CD4-positive, alpha-beta T cell treated with Interleukin-6 for 4 hours (primary cell): ENCODE measurements at regions not wholly inside any gene's neighbourhood (a gene's known extent, or its start where the extent isn't known, plus 50 kb on each side); places are given as distances from the start of the nearest gene placed in this dataset.

Experiments
- DNase-seq: peaks from one replicate; pipeline ENCODE4 v3.0.0-alpha.2; 2020; ENCODE audit warnings: mixed read lengths

DNA sequence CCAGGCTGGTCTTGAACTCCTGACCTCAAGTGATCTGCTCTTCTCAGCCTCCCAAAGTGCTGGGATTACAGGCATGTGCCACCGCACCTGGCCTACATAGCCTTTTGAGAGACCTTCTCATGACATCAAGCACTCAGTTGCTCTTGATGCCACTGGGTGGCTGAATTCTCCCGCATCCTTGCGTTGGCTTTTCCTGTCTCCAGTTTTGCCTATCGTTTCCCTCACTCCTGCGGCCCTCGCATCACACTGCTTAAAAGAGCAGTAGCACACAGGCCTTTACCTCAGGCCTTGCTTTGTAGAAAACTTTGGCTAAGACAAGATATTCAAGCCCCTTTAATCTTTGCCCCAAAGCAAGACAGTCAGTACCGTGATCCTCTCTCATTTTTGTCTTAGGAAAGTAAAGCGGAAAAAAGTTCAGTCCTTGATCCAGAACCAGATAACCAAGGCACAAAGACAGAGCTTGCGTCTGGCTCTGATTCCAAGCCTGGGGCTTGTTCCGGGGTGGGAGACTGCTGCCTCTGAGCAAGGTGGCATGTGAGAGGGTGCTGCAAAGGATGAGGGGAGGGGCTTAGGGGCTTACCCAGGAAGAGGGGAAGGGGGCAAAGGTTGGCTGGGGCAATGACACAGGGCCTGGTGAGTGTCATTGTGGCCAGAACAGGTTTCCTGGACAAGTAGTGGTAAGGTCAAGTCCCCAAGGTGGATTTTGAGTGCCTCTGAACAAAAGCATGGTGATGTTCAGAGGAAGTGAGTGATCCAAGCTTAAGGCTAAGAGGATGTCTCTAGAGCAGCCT, 175.0 kb upstream of the TLE3 start:
- no peak for DNase-seq

DNA sequence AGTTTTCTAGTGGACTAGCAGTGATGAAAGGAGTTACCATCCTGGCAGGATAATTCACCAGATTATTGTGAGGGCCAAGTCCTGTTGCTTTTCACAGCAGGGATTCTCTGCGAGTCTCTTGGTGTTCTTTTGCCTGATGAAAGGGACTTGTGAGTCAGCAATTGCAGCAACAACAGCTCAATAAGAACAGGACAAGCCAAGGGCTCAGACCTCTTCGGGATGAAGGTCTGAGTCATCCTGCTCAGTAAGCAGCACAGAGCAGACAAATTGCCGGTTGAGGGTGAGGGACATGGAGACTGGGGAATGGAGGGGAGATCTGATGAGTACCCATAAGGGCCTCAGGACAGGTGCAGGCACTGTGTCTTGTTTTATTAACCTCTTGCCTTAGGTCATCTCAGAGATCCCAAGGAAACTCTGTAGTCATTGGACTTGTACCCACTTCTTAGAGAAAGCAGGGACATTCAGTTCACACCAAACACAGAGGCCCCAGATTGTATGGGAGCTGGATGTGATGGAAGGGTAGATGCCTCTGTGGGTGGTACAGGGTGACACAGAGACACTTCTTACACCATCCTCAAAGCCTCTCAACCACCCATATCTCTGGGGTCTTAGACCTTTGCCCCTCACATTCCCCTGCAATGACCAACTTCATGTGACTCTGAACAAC, 173.8 kb upstream of the TLE3 start:
- DNase-seq, result no peak

DNA sequence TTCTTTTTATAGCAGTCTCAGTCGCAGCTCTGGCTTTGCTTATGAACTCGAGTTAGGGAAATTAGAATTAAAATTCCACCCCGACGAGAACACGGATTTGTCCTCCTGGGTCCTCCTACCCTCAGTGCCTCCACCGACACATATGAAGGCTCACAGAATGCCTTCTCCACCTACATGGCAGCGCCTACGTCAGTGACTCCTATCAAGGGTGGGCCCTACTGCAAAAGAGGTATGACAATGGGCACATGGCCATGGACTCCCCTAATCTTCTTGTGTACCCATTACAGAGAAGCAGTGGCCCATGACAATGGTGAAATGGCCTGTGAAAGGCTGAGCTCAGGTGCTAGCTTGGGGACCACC, 173.0 kb upstream of the TLE3 start:
- DNase-seq, result no peak

DNA sequence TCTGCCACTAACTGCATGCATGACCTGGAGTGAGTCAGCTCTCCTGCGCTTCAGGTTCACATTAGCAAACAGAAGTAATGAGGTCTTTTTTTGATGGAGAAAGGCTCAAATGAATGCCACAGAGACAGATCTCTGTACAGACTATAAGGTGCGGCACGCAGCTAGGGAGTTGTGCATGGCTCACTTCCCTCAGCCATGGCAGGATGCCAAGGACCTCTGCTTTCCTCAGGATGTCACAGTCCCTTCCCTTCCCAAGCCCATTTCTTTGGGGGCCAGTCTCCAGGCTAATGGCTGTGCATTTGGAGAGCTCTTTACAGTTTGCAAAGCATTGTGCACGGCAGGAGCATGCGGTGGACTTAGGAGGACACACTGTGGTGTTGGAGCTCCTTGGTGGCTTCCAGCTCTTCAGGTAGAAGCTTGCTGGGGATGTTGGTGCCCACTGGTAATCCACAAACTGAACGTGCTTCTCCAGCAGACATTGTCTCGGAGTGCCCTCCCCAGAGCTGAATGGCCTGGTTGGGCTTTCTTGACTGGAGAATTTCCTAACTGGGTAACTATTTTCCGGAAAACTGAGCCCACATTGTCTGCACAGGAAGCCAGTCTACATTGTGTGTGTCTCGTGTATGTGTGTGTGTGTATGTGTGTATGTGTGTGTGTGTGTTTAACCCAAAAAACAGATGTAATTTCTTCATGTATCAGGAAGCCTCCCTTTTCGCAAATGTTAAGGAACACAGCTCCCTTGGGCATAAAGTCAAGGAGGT, 172.5 kb upstream of the TLE3 start:
- DNase-seq, result peak; percentile 13

DNA sequence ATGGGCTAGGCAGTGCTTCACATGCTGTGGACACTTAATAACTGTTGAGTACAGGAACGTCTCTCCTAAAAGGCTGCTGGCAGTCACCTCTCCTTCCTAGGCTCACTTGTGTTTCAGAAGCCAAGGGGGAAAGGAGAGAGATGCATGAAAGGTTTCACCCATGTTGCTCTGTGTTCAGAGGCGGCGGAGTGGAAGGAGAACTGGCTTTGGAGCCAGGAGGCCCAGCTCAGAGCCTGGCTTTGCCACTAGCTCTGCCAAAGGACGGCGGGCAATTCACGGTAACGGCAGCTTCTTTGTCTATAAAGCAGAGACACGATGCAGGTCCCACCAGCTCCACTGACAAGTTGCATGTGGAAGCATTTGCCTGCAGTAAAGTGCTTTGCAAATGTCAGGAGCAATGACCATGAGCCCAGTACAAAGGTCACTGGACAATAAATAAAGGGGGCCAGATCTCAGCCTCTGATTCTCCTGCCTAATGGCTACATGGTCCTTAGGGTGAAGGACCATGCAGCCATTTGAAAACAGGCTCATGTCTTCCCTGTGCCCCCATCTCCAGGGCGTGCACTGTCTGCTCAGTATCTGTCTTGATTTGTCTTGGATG, 171.7 kb upstream of the TLE3 start:
- DNase-seq, result no peak

DNA sequence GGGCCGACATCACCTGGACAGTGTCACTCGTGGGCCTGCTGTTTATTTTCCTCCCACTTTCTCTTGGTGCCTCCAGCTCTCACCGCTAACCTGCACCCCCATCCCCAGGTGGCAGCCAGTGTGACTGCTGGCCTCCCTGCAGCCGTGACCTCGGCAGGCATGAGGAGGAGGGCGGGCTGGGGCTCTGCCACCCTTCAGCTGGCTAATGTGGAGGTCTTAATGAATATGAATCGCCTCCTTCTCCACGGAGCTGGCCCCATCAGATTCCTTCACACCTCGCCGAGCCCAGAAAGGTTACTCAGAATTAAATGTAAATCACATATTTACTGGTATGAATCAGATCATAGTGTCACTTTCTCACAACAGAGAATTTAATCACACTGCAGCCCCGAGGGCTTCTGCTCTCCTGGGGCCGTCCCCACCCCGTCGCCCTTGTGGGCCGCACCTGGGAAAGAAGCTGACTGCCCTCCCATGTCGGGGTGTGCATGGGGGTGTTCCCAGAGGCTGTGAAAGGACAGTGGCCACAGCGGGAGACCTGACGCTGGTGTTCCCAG, 171.1 kb upstream of the TLE3 start:
- DNase-seq, result no peak

DNA sequence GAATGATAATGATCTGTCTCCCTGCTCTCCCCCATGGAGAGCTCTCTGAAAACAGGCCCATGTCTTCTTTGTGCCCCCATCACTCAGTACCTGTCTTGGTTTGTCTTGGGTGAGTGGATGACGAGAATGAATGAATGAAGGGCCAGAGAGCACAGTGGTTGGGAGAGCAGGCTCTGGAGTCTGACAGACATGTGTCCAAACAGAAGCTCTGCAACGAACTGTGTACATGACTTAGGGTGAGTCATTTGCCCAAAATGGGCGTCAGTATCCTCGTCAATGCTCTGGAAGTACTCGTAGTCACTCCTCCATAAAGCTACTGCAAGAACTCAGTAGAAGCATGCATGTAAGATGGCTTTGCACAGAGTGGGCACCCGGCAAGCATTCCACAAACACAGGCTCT, 170.2 kb upstream of the TLE3 start:
- no peak for DNase-seq

DNA sequence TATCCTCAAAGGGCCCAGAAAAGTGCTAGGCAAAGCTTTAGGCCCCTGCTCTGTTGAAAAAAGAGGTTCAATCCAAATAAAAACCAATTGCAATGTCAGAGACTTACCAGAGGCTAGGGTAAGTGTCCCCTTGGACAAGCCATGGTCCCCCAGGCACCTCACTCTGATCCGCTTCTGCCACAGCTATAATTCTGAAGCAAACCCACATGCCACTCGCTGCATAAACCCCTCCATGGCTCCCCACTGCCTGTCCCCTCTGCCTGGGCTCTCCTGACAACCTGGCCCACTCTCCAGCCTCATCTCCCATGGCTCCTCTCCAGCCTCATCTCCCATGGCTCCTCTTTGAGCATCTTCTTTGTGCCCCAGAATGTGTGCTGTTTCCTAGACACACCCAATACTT, 169.6 kb upstream of the TLE3 start:
- DNase-seq, result no peak

DNA sequence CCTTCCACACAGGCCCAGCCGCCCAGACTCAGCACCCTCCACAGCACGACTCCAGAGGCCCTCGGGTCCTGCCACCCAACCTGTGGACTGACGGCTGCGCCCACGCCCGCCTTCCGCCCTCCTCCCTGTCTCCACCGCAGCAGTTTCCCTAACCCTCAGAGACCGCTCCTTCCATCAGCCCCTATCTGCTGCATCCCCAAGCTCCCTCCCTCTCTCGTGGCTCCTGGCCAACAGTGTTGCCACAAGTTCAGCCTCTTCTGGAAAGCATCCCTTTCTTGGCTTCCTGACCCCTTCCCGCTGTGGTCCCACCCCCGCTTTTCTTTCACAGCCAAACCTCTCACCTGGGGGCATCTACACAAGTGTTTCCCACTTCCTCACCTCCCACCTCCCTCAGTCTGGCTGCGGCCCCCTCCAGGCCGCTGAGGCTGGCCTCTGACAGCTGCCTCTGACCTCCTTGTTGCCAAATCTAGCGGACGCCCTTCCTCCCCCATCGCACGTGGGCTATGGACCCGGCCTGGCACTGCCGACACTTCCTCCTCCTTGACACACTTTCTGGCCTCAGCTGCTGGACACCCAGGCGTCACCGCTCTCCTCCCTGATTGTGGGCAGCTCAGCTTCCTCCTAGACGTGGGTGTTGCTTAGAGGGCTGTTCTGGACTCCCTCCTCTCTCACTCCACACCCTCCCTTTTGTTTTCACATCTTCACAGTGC, 168.8 kb upstream of the TLE3 start:
- DNase-seq, result no peak

DNA sequence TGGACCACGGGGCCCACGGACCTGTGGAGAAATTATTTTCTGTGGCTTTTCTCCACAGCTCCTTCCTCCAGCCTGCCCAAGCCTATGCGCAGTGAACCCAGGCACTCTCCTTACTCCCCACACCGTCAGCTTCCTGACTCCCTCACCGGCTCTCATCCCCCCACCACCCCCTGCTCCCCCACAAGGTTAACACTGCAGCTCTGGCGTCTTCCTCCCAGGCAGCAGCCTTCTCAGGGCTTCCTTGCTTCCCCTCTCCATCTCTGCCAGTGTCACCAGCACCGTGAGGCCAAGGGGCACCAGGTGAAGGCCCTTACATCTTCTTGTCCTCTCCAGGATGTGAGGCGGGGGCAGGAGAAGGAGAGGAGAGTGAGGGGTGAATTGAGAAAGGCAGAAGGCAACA, 168.3 kb upstream of the TLE3 start:
- no peak for DNase-seq

DNA sequence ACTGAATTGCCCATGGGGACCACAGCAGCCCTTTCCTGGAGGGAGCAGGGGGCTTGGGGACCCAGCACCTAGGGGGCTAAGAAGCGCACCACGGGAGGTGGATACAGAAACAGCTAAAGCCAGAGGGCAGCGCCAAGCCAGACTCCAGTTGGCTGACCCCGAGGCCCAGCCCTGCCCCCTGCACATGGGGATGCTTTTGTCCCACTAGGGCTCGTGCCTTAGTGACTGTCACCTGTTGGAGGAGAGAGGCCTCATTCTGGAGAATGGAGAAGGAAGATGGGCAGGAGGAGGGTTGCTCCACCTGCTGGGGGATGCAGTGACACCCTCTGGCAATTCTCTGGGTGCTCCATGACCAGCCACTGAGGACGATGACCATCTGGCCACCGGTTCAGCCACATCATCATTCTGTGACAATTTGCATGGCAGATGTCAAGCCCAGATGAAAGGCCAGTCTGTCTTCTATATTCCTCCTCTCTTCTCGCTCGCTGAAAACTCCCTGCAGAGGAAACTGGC, 167.8 kb upstream of the TLE3 start:
- no peak for DNase-seq

DNA sequence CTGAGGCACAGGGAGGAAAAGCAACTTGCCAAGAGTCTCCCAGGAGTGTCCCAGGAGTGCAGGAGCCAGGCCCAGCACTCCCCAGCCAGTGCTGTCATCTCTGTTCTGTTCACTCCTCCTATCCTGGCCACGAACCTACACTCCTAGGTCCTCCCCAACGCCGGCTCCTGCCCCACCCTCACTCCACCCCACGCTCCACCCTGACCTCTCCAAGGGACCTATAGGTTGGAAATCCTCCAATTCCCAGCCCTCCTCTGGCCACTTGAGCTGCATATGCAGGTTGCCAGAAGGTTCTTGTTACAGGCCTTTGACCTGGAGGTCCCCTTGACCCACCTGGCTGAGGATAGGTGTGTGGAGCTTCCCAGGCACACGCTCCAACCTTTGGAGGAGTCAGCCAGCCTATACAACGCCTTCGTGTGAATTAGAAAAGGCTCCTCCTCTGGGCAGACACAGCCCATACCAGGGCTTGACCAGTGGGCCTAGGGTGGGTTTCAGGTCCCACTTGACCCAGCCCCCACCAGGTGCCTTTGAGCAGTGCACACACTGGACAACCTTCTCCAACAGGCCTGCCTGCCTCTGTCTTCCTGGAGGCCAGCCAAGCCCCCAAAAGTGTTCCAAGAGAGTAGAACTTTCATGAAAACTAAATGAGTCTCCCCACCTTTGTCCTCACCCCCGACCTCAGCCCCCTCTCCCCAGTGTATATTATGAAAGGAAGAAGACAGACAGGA, 167.2 kb upstream of the TLE3 start:
- DNase-seq, result no peak

DNA sequence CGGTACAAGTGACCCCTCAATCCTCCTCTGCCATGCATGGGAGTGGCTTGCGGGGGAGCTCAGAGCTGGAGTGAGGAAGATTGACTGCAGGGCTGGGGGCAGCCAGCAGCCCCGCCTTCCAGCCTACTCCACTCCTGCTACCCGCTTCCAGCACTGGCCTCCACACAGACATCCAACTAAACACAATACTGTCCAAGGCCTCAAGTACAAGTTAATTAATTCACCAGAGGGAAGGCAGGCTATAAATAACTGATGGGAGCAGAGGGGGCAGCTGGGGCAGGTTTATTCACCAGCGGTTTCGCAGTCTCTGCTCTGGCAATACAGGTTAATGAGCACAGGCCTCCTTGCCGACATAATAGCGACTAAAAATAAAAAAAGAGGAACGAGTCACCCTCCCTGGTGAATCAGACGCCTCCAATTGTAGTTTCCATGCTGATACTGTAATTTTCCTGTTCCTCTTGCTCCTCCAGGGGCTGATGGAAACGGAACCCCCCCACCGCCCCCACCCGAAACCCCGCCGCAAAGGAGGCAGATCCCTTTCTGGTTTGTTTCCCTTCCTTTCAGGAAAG, 166.4 kb upstream of the TLE3 start:
- no peak for DNase-seq

DNA sequence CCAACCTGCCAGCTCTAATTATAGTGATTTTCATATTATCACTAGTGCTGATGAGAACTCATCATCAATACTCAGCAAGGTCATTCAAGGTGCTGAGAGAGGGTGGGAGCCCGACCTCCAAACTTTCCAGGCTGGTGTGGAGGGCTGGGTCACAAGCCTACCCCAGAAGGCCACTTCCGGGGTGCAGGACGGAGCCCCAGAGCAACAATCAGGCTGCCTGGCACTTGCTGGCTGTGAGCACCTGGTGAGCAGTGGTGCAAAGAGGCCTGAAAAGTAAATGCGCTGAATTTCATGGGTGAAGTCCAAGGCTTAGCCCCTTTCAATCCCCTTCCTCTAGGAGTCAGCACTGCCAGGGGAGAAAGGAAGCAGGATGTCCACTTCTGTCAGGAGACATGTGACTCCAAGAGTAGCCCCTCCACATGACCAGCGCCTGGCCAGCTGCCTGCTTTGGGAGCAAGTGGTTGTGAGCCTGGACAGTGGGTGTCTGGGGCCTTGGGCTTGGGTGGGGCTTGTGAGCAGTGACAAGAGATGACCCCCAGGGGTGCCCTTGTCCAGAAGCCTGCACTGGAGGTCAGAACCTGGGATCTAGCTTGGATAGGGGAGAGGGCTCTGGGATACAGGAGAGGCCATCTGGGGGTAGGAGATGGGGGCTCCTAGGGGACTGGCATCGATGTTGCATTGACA, 165.0 kb upstream of the TLE3 start:
- no peak for DNase-seq

DNA sequence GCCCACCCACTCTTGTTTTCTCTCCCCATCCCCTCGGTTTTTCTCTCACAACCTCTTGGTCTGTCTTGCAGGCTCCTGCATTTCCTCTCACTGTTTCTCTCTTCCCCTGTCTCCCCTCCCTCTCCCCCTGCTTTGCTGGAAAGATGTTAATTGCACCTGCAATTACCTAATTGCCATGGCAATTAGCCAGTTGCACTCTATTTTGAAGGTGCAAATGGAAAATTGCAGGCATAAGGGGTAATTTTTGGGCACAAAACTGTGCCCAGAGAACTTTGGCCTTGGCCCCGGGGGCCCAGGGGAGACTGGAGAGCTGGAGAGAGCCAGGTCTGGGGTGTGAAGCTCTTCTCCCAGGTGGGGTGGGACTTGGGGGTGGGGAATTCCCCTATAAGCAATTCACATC, 164.5 kb upstream of the TLE3 start:
- no peak for DNase-seq

DNA sequence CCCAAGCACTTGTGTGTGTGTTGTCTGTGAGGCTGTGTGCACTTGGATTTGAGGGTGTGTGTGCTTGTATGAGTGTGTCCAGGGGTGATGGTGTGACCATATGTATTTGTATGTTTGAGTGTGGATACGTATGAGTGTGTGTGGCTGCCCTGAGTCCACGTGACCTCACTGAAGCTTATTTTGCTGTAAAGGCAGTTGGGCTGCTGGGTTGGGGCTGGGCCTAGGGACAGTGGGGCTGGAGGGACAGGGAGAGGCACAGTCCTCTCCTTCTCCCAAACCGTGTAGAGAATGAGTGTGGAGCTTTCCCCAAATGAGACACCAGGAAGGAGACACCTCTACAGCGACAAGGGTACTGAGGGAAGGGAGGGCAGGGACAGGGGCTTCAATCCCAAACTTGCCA, 163.4 kb upstream of the TLE3 start:
- DNase-seq, result no peak

DNA sequence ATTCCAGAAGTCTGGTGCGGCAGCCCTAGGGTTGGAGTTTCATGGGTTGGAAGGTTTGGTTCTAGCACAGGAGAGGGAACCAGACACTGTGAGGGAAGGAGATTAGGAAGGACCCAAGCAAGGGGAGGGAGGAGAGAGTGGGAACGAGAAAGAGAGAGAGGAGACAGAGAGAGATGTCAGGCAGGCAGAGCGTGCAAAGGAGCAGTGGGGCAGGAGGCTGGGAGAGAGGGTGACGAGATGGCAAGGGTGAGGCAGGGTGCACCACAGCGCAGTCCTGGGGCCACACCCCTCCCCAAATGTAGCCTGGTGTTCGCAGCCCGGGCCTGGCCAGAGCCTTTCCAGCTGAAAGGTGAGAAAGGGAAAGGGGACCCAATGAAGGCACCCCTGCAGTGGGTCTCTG, 162.9 kb upstream of the TLE3 start:
- no peak for DNase-seq

DNA sequence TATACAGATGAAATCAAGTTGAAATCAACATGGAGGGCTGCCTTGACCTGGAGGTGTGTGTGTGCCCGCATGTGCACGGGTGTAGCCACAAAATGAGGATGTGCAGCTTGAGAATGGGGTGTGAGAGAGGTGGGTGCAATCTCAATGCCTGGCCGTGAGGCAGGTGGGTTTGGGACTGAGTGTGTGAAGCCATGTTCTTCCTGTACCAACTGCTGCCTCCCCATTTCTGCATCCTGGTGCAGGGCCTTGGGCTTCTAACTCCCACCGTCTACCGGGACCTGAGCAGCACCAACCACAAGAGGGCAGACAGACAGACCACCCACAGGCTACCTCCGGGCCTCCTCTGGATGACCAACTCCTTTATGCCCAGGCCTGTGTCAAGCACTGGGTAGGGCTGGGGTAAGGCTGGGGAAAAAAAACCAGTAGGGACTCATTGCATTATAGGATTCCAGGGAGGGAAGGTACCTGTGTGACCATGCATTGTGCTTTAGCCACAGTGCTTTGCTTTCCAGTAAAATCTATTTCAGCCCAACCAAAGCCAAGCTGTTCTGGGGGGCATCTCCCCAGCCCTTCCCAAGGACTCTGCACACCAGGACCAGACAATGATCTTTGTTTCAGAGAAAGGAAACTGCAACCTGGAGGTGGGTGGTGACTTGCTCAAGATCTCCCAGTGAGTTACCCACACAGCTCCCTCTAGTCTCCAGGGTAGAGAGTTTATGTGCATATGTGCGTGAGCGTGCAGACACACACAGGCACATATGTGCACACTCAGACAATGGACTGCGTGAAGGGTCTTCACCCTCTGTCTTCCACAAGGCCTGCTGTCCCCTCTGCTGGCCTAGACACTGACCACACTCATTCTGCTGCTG, 162.2 kb upstream of the TLE3 start:
- no peak for DNase-seq

DNA sequence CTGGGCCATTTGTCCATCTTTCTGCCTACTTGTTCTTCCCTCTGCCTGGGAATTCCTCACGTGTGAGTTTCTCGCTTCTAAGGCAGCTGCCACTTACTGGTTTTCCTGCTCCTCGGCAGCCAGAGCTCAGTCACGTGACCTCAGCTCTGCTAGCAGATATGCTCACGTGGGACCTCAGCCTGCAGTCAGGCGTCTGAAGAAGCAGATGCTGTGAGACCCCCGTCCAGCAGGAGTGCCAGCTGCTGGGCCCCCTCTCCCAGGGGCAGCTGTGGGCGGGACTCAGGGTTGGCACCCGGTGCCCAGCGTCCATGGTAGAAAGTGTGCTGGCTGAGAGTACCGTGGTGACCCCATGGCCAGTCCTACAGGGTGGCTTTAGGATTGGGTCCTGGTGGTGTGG, 161.3 kb upstream of the TLE3 start:
- peak; percentile 73 for DNase-seq
